Aorta (tissue), 5 donors: ENCODE measurements at regions not wholly inside any gene's neighbourhood (a gene's known extent, or its start where the extent isn't known, plus 50 kb on each side); places are given as distances from the start of the nearest gene placed in this dataset.
"Not testable (repeated sequence)": the region's sequence is repeated elsewhere in the genome, so short reads cannot be mapped to it uniquely, and the experiment has no call there.

ENCODE experiments used
- ATAC-seq: fragments of 200-7000 bp; cut with Tn5 transposase; one replicate; pipeline ENCODE4 v1.9.1; 2022; ENCODE audit warnings: moderate library complexity; ENCODE audit not compliant: low FRiP score
- DNase-seq, 2 donors: peaks; one replicate each; pipeline ENCODE4 v3.0.0-alpha.2; 2020
- H3K27ac ChIP-seq, 2 donors: one replicate each; pipeline ENCODE4 v1.5.1; 2013; ENCODE audit warnings: low read length in 2 of 2, mild to moderate bottlenecking in 2 of 2, moderate library complexity in 2 of 2, control low read depth in 1 of 2, inconsistent platforms in 1 of 2, low read depth in 1 of 2
- H3K27me3 ChIP-seq, 2 donors: one replicate each; pipeline ENCODE4 v1.6.1; 2013; ENCODE audit warnings: control low read depth in 1 of 2, low read length in 1 of 2, mild to moderate bottlenecking in 1 of 2, moderate library complexity in 1 of 2; ENCODE audit not compliant: insufficient read depth in 2 of 2, control insufficient read depth in 1 of 2
- H3K36me3 ChIP-seq, 2 donors: one replicate each; pipeline ENCODE4 v1.6.1; 2013; ENCODE audit warnings: control low read depth in 1 of 2, low read length in 1 of 2, mild to moderate bottlenecking in 1 of 2; ENCODE audit not compliant: insufficient read depth in 2 of 2, control insufficient read depth in 1 of 2
- H3K4me1 ChIP-seq, 2 donors: one replicate each; pipeline ENCODE4 v1.6.1; 2013; ENCODE audit warnings: low read length in 2 of 2, control low read depth in 1 of 2, mild to moderate bottlenecking in 1 of 2, moderate library complexity in 1 of 2; ENCODE audit not compliant: insufficient read depth in 2 of 2, control insufficient read depth in 1 of 2
- H3K4me3 ChIP-seq, 2 donors: one replicate each; pipeline ENCODE4 v1.5.1; 2013; ENCODE audit warnings: low read length in 2 of 2, control low read depth in 1 of 2, mild to moderate bottlenecking in 1 of 2
- H3K9me3 ChIP-seq: one replicate; pipeline ENCODE4 v1.6.1; 2013; ENCODE audit warnings: mild to moderate bottlenecking, low read length; ENCODE audit not compliant: control insufficient read depth
- WGBS, 2 donors: extraction: QIAGEN DNeasy Blood & Tissue Kit; methylation state at CpG; one replicate each; pipeline ENCODE4 v1.1.7; 2013; 5-methylcytosine and 5-hydroxymethylcytosine counted together
- intact Hi-C, 2 donors: fragments of 100-400 bp; cut with DNase I; formaldehyde crosslinking; loops; one replicate each; pipeline versions ENCODE4 v1.14.2 to v1.15.0; 2022
- donor health status: healthy with polysubstance abuse.
- donor health status: Bipolar disorder and iron deficiency.
- donor health status: DM: no; HTN: no; CAD: no.
- donor health status: DM: no; HTN: no; CAD: no.
- donor health status: DM: yes; HTN: yes; CAD: no.

GRCh38 chr20:51922812-51923211 lies 120.5 kb upstream of the SALL4 start:
- ATAC-seq, H3K4me3 ChIP-seq, DNase-seq, H3K9me3 ChIP-seq, H3K4me1 ChIP-seq, H3K27ac ChIP-seq, intact Hi-C loops, H3K36me3 ChIP-seq, H3K27me3 ChIP-seq: not testable (repeated sequence)
- 93 to 96% methylated on average over 12 of the region's 12 CpGs for WGBS, 2 donors

GRCh38 chr20:51918561-51918960 lies 116.2 kb upstream of the SALL4 start:
- no peaks in the 10 kb centered on the region for H3K9me3 ChIP-seq
- DNase-seq (no peak), ATAC-seq (no peak)
- no peak overlapping the region for H3K27ac ChIP-seq
- 44 to 50% methylated on average over 7 of the region's 7 CpGs for WGBS, 2 donors
- intact Hi-C loops = no loop called here
- no peaks in the 10 kb centered on the region for H3K27me3 ChIP-seq
- H3K36me3 ChIP-seq = no peaks in the 10 kb centered on the region
- no peaks in the 10 kb centered on the region for H3K4me1 ChIP-seq
- H3K4me3 ChIP-seq = no peak overlapping the region

GRCh38 chr20:51917886-51918535 lies 115.7 kb upstream of the SALL4 start:
- WGBS, 2 donors = 61 to 68% methylated on average over 4 of the region's 4 CpGs
- DNase-seq (no peak), ATAC-seq (no peak)
- no peaks in the 10 kb centered on the region for H3K4me1 ChIP-seq
- no peaks in the 10 kb centered on the region for H3K27me3 ChIP-seq
- no peaks in the 10 kb centered on the region for H3K9me3 ChIP-seq
- H3K36me3 ChIP-seq = no peaks in the 10 kb centered on the region
- H3K4me3 ChIP-seq = no peak overlapping the region
- H3K27ac ChIP-seq = no peak overlapping the region
- intact Hi-C loops = no loop called here

GRCh38 chr20:51916244-51916643 lies 113.9 kb upstream of the SALL4 start:
- H3K4me3 ChIP-seq = no peak overlapping the region
- 88 to 96% methylated on average over 4 of the region's 4 CpGs for WGBS, 2 donors
- no peaks in the 10 kb centered on the region for H3K27me3 ChIP-seq
- intact Hi-C loops = no loop called here
- no peak for DNase-seq
- ATAC-seq = no peak
- no peak overlapping the region for H3K27ac ChIP-seq
- H3K4me1 ChIP-seq = no peaks in the 10 kb centered on the region
- no peaks in the 10 kb centered on the region for H3K36me3 ChIP-seq
- H3K9me3 ChIP-seq = no peaks in the 10 kb centered on the region

- intact Hi-C loops = no loop called here
- Histone ChIP-seq H3K27ac (no peak overlapping the region), H3K27me3 (no peaks in the 10 kb centered on the region), H3K36me3 (no peaks in the 10 kb centered on the region), H3K4me1 (no peaks in the 10 kb centered on the region), H3K9me3 (no peaks in the 10 kb centered on the region), H3K4me3 (no peak overlapping the region)
- DNase-seq = no peak
- no peak for ATAC-seq
- WGBS, 2 donors = 83 to 87% methylated on average over 8 of the region's 8 CpGs
Observed at GRCh38 chr20:51914758-51915157, 112.4 kb upstream of the SALL4 start.

GRCh38 chr20:51910321-51911050 lies 108.2 kb upstream of the SALL4 start:
- intact Hi-C loops = no loop called here
- 19 to 28% methylated on average over 7 of the region's 7 CpGs for WGBS, 2 donors
- H3K27ac ChIP-seq = no peak overlapping the region
- no peaks in the 10 kb centered on the region for H3K4me1 ChIP-seq
- no peaks in the 10 kb centered on the region for H3K36me3 ChIP-seq
- DNase-seq (no peak), ATAC-seq (no peak)
- no peak overlapping the region for H3K4me3 ChIP-seq
- H3K27me3 ChIP-seq = no peaks in the 10 kb centered on the region
- H3K9me3 ChIP-seq = no peaks in the 10 kb centered on the region

- DNase-seq (no peak), ATAC-seq (no peak)
- Histone ChIP-seq H3K9me3 (no peaks in the 10 kb centered on the region), H3K27me3 (no peaks in the 10 kb centered on the region), H3K4me3 (no peak overlapping the region), H3K4me1 (no peaks in the 10 kb centered on the region), H3K36me3 (no peaks in the 10 kb centered on the region), H3K27ac (no peak overlapping the region)
- intact Hi-C loops = no loop called here
- WGBS, 2 donors = 58 to 76% methylated on average over 1 of the region's 1 CpG
Observed at GRCh38 chr20:51906679-51907078, 104.4 kb upstream of the SALL4 start.

- Histone ChIP-seq H3K9me3 (peaks cover 2% of the 10 kb centered on the region), H3K27ac (no peak overlapping the region), H3K36me3 (no peaks in the 10 kb centered on the region), H3K4me1 (no peaks in the 10 kb centered on the region), H3K27me3 (no peaks in the 10 kb centered on the region), H3K4me3 (no peak overlapping the region)
- intact Hi-C loops = no loop called here
- DNase-seq (no peak), ATAC-seq (no peak)
- 80 to 86% methylated on average over 4 to 6 of the region's 6 CpGs for WGBS, 2 donors
Observed at GRCh38 chr20:51906049-51906448, 103.7 kb upstream of the SALL4 start.

- WGBS, 2 donors = 67 to 76% methylated on average over 6 of the region's 6 CpGs
- intact Hi-C loops = no loop called here
- no peaks in the 10 kb centered on the region for H3K36me3 ChIP-seq
- H3K9me3 ChIP-seq = peaks cover 2% of the 10 kb centered on the region
- H3K4me3 ChIP-seq = no peak overlapping the region
- peaks cover 0 to 2% of the 10 kb centered on the region in 2 donors for H3K27me3 ChIP-seq
- DNase-seq (no peak), ATAC-seq (no peak)
- no peaks in the 10 kb centered on the region for H3K4me1 ChIP-seq
- no peak overlapping the region for H3K27ac ChIP-seq
Observed at GRCh38 chr20:51902933-51903332, 100.6 kb upstream of the SALL4 start.
